HEK293 (cell line): ENCODE measurements at regions not wholly inside any gene's neighbourhood (a gene's known extent, or its start where the extent isn't known, plus 50 kb on each side); places are given as distances from the start of the nearest gene placed in this dataset.
"Not testable (repeated sequence)": the region's sequence is repeated elsewhere in the genome, so short reads cannot be mapped to it uniquely, and the experiment has no call there.

ENCODE experiments used
- CTCF ChIP-seq: fragments of 450-650 bp; formaldehyde crosslinking; IDR thresholded peaks from 2 replicates; pipeline ENCODE4 v1.5.1; 2016; ENCODE audit warnings: missing biosample characterization, missing genetic modification characterization
- HOXA7 ChIP-seq: sonication (generic); formaldehyde crosslinking; IDR thresholded peaks from 2 replicates; pipeline ENCODE4 v1.8.1; 2022; ENCODE audit warnings: missing genetic modification reagents, borderline replicate concordance
- KLF10 ChIP-seq: fragments of 450-650 bp; IDR thresholded peaks from 2 replicates; pipeline ENCODE4 v1.5.1; 2018; ENCODE audit warnings: missing biosample characterization, mild to moderate bottlenecking, missing genetic modification characterization
- YY1 ChIP-seq: fragments of 450-650 bp; formaldehyde crosslinking; IDR thresholded peaks from 2 replicates; pipeline ENCODE4 v1.5.1; 2018; ENCODE audit warnings: missing biosample characterization, missing genetic modification characterization
- ZBTB10 ChIP-seq: fragments of 450-650 bp; formaldehyde crosslinking; IDR thresholded peaks from 2 replicates; pipeline ENCODE4 v1.5.1; 2016; ENCODE audit warnings: missing biosample characterization, missing genetic modification characterization
- ZNF114 ChIP-seq: fragments of 450-650 bp; formaldehyde crosslinking; IDR thresholded peaks from 2 replicates; pipeline ENCODE4 v1.5.0; 2017; ENCODE audit warnings: missing biosample characterization, missing genetic modification characterization
- ZNF239 ChIP-seq: fragments of 450-650 bp; formaldehyde crosslinking; IDR thresholded peaks from 2 replicates; pipeline ENCODE4 v1.5.1; 2016; ENCODE audit warnings: missing biosample characterization, missing genetic modification characterization
- ZNF274 ChIP-seq, 2 experiments: fragments of 200-500 bp in 1 of 2; fragments of 450-650 bp in 1 of 2; sonication (Bioruptor generic) in 1 of 2; formaldehyde crosslinking in 1 of 2; IDR thresholded peaks; 2 replicates each; pipeline versions ENCODE4 v1.5.1 to v1.6.1; 2014 to 2016; ENCODE audit warnings: borderline replicate concordance in 1 of 2, inconsistent platforms in 1 of 2, low read length in 1 of 2, missing biosample characterization in 1 of 2, missing genetic modification characterization in 1 of 2
- ZNF362 ChIP-seq: fragments of 450-650 bp; formaldehyde crosslinking; IDR thresholded peaks from 2 replicates; pipeline ENCODE4 v1.5.1; 2016; ENCODE audit warnings: missing biosample characterization, missing genetic modification characterization
- ZNF366 ChIP-seq: fragments of 450-650 bp; formaldehyde crosslinking; conservative IDR thresholded peaks from 2 replicates; pipeline ENCODE4 v1.5.1; 2016; ENCODE audit warnings: missing biosample characterization, missing genetic modification characterization
- ZNF449 ChIP-seq: fragments of 450-650 bp; formaldehyde crosslinking; IDR thresholded peaks from 2 replicates; pipeline ENCODE4 v1.5.1; 2017; ENCODE audit warnings: missing biosample characterization, mild to moderate bottlenecking, missing genetic modification characterization, moderate library complexity
- ZNF621 ChIP-seq: fragments of 450-650 bp; formaldehyde crosslinking; IDR thresholded peaks from 2 replicates; pipeline ENCODE4 v1.5.1; 2017; ENCODE audit warnings: missing biosample characterization, missing genetic modification characterization
- ZNF830 ChIP-seq: fragments of 450-650 bp; IDR thresholded peaks from 2 replicates; pipeline ENCODE4 v1.5.0; 2018; ENCODE audit warnings: missing biosample characterization, missing genetic modification characterization, low read depth, mild to moderate bottlenecking, moderate library complexity
- ZNF843 ChIP-seq: fragments of 450-650 bp; formaldehyde crosslinking; IDR thresholded peaks from 2 replicates; pipeline ENCODE4 v1.5.1; 2016; ENCODE audit warnings: missing biosample characterization, missing genetic modification characterization

GRCh38 chr6:117798819-117799218, 108.2 kb upstream of the SLC35F1 start:
- not testable (repeated sequence) for TF ChIP-seq ZNF830 (tag by site-specific recombination); ZNF274 (IDR thresholded peaks at IDR 0.05; ENCODE audit: low read length); ZNF274 (tag by site-specific recombination; IDR thresholded peaks at IDR 0.05; ENCODE audit: borderline replicate concordance); ZNF449 (tag by site-specific recombination); ZNF114; ZNF366; CTCF (tag by site-specific recombination); ZNF621 (tag by site-specific recombination); YY1 (tag by site-specific recombination); ZNF843 (tag by site-specific recombination); ZBTB10 (tag by site-specific recombination); ZNF239 (tag by site-specific recombination); HOXA7; ZNF362 (tag by site-specific recombination); KLF10 (tag by site-specific recombination)
